ENCODE measurements at regions not wholly inside any gene's neighbourhood (a gene's known extent, or its start where the extent isn't known, plus 50 kb on each side); places are given as distances from the start of the nearest gene placed in this dataset.

GRCh38 chr6:4616311-4616710 lies 159.9 kb upstream of the CDYL start:
- TF ChIP-seq NFXL1 (CRISPR knock-in tag; IDR thresholded peaks at IDR 0.05) (no peak), EZH2 (IDR thresholded peaks at IDR 0.05; ENCODE audit: borderline replicate concordance, low read depth, low read length) (peak; percentile 70; the same call in 1 of the 2 replicates), ZNF354B (CRISPR knock-in tag; IDR thresholded peaks at IDR 0.05) (no peak), CEBPB (tag; IDR thresholded peaks at IDR 0.05) (no peak), ZNF407 (IDR thresholded peaks at IDR 0.05; ENCODE audit: low read depth) (no peak), ZBTB1 (CRISPR knock-in tag; IDR thresholded peaks at IDR 0.05; ENCODE audit: borderline replicate concordance, low read depth) (no peak), FIP1L1 (IDR thresholded peaks at IDR 0.05; ENCODE audit: low read depth, low read length, poor library complexity, severe bottlenecking) (no peak)
- Histone ChIP-seq H3K4me2 (ENCODE audit: insufficient read depth, low read length) (no peak overlapping the region), H3K9ac (ENCODE audit: insufficient read depth in 1 of 2, low read depth in 2 of 2, low read length in 2 of 2) (no peak overlapping the region), H3K27ac (ENCODE audit: extremely low read depth, low read depth, low read length) (no peak overlapping the region), H3K9me1 (ENCODE audit: control insufficient read depth, insufficient read depth, low read length) (no peaks in the 10 kb centered on the region), H3K36me3 (ENCODE audit: control insufficient read depth, insufficient read depth, low read length) (no peaks in the 10 kb centered on the region), H3K27me3 (ENCODE audit: control insufficient read depth in 2 of 2, insufficient read depth in 2 of 2, low read length in 2 of 2) (peaks cover 24 to 41% of the 10 kb centered on the region in 2 experiments), H3K9me3 (replicated peaks; ENCODE audit: control insufficient read depth, insufficient read depth, low read depth, low read length) (no peaks in the 10 kb centered on the region), H3K79me2 (ENCODE audit: control insufficient read depth, insufficient read depth, low read length) (no peaks in the 10 kb centered on the region), H3K4me1 (replicated peaks in 1 of 2; ENCODE audit: control insufficient read depth in 2 of 2, insufficient read depth in 2 of 2, low read length in 2 of 2) (peaks cover 6 to 29% of the 10 kb centered on the region in 2 experiments; a peak in 3 of 5 replicates), H3K4me3 (no peak overlapping the region), H4K20me1 (replicated peaks; ENCODE audit: control insufficient read depth, insufficient read depth, low read length) (no peaks in the 10 kb centered on the region; the same call in 1 of the 2 replicates), H2AFZ (ENCODE audit: low read depth, low read length) (no peak overlapping the region)
- in situ Hi-C loops (cut with MboI) (no loop called here), intact Hi-C loops (cut with micrococcal nuclease) (no loop called here)
- CTCF ChIA-PET (ENCODE audit: low intra/inter-chr PET ratio): no interaction called here
- POLR2A ChIA-PET: interaction anchor here (1.0 to 1.2 kb wide), 2 partner anchors 9 to 20 kb away, joined by 3 to 4 read pairs; no protein-coding TSS in a partner anchor
- DNase-seq (ENCODE audit: extremely low read depth in 1 of 4, low spot score in 3 of 4) (no peak), FAIRE-seq (no peak), ATAC-seq (no peak)
- BruUV-seq (replicated peaks): no TSS peak
- WGBS (ENCODE audit: insufficient coverage, low coverage, missing lambda C conversion rate): 19% methylated on average over 8 of the region's 8 CpGs

Data from K562 (cell line).